HG03025 (cell line): ENCODE measurements at regions not wholly inside any gene's neighbourhood (a gene's known extent, or its start where the extent isn't known, plus 50 kb on each side); places are given as distances from the start of the nearest gene placed in this dataset.

Experiments used
- ATAC-seq: cut with Tn5 transposase; IDR thresholded peaks from one replicate; pipeline ENCODE4 v1.9.1; 2021; ENCODE audit warnings: mild to moderate bottlenecking, moderate library complexity; ENCODE audit not compliant: unreplicated experiment, low FRiP score

GRCh38 chr6:14665827-14666724 is 548.5 kb downstream of the CD83 start:
- ATAC-seq, result no peak

- ATAC-seq, result no peak
Observed at GRCh38 chr6:14670806-14671205, 553.2 kb downstream of the CD83 start.

GRCh38 chr6:14671261-14671681 is 553.7 kb downstream of the CD83 start:
- ATAC-seq, result no peak

- ATAC-seq, result no peak
Observed at GRCh38 chr6:14671937-14672336, 554.4 kb downstream of the CD83 start.

GRCh38 chr6:14673201-14673600 is 555.6 kb downstream of the CD83 start:
- ATAC-seq, result no peak

- ATAC-seq, result no peak
Observed at GRCh38 chr6:14674458-14674857, 556.9 kb downstream of the CD83 start.

- ATAC-seq, result no peak
Observed at GRCh38 chr6:14674867-14675648, 557.5 kb downstream of the CD83 start.

GRCh38 chr6:14676064-14676463 is 558.5 kb downstream of the CD83 start:
- ATAC-seq, result no peak

GRCh38 chr6:14676977-14677781 is 559.6 kb downstream of the CD83 start:
- no peak for ATAC-seq

- no peak for ATAC-seq
Observed at GRCh38 chr6:14681699-14682487, 564.0 kb upstream of the JARID2 start.

- no peak for ATAC-seq
Observed at GRCh38 chr6:14682812-14683211, 563.1 kb upstream of the JARID2 start.

- no peak for ATAC-seq
Observed at GRCh38 chr6:14689639-14690038, 556.2 kb upstream of the JARID2 start.

GRCh38 chr6:14690120-14691056 is 555.5 kb upstream of the JARID2 start:
- no peak for ATAC-seq

GRCh38 chr6:14692208-14692607 is 553.7 kb upstream of the JARID2 start:
- no peak for ATAC-seq

GRCh38 chr6:14693301-14694192 is 552.3 kb upstream of the JARID2 start:
- ATAC-seq, result no peak

GRCh38 chr6:14694308-14694707 is 551.6 kb upstream of the JARID2 start:
- ATAC-seq, result no peak

- no peak for ATAC-seq
Observed at GRCh38 chr6:14695579-14695978, 550.3 kb upstream of the JARID2 start.

- ATAC-seq, result no peak
Observed at GRCh38 chr6:14696367-14696766, 549.5 kb upstream of the JARID2 start.
